Loucy (cell line): ENCODE measurements at regions not wholly inside any gene's neighbourhood (a gene's known extent, or its start where the extent isn't known, plus 50 kb on each side); places are given as distances from the start of the nearest gene placed in this dataset.

Experiments
- H2AFZ ChIP-seq: fragments of 200-600 bp; sonication (generic); 2 replicates; pipeline ENCODE4 v1.6.0; 2016; ENCODE audit warnings: antibody characterized with exemption, mild to moderate bottlenecking, low read length, moderate library complexity
- H3F3A ChIP-seq: fragments of 200-600 bp; 2 replicates; pipeline ENCODE4 v1.6.0; 2016; ENCODE audit warnings: antibody characterized with exemption, low read depth, mild to moderate bottlenecking
- H3K27me3 ChIP-seq: fragments of 200-600 bp; sonication (generic); 2 replicates; pipeline ENCODE4 v1.6.1; 2014; ENCODE audit warnings: low read length, mild to moderate bottlenecking; ENCODE audit not compliant: insufficient read depth, poor library complexity, severe bottlenecking
- H3K36me3 ChIP-seq: fragments of 200-600 bp; sonication (generic); 2 replicates; pipeline ENCODE4 v1.6.1; 2016; ENCODE audit warnings: low read length; ENCODE audit not compliant: insufficient read depth
- H3K4me1 ChIP-seq: fragments of 200-600 bp; sonication (generic); 2 replicates; pipeline ENCODE4 v1.5.1; 2014; ENCODE audit warnings: low read length, mild to moderate bottlenecking; ENCODE audit not compliant: insufficient read depth, poor library complexity, severe bottlenecking
- H3K4me2 ChIP-seq: fragments of 200-600 bp; sonication (generic); 2 replicates; pipeline ENCODE4 v1.6.0; 2014; ENCODE audit warnings: antibody characterized with exemption, low read length, low read depth, mild to moderate bottlenecking; ENCODE audit not compliant: poor library complexity, severe bottlenecking
- H3K4me3 ChIP-seq: fragments of 200-600 bp; sonication (generic); 2 replicates; pipeline ENCODE4 v1.5.1; 2014; ENCODE audit warnings: low read length, mild to moderate bottlenecking, mixed read lengths; ENCODE audit not compliant: poor library complexity, severe bottlenecking
- H3K79me2 ChIP-seq: fragments of 200-600 bp; sonication (generic); 2 replicates; pipeline ENCODE4 v1.6.1; 2014; ENCODE audit warnings: low read length; ENCODE audit not compliant: insufficient read depth
- H3K9ac ChIP-seq: fragments of 200-600 bp; sonication (generic); 2 replicates; pipeline ENCODE4 v1.6.0; 2014; ENCODE audit warnings: mild to moderate bottlenecking, low read depth, low read length, moderate library complexity; ENCODE audit not compliant: poor library complexity, severe bottlenecking
- H3K9me2 ChIP-seq: fragments of 200-600 bp; sonication (generic); replicated peaks from 2 replicates; pipeline ENCODE4 v1.6.1; 2016; ENCODE audit warnings: low read depth, low read length, mixed read lengths
- H3K9me3 ChIP-seq: fragments of 200-600 bp; sonication (generic); 2 replicates; pipeline ENCODE4 v1.6.1; 2014; ENCODE audit warnings: mild to moderate bottlenecking, antibody characterized with exemption, low read length, low read depth; ENCODE audit not compliant: insufficient read depth
- H4K20me1 ChIP-seq: fragments of 200-600 bp; sonication (generic); 2 replicates; pipeline ENCODE4 v1.6.0; 2014; ENCODE audit warnings: antibody characterized with exemption, low read length, mild to moderate bottlenecking; ENCODE audit not compliant: insufficient read depth, poor library complexity, severe bottlenecking
- CTCF ChIP-seq: fragments of 200-600 bp; sonication (generic); conservative IDR thresholded peaks from 2 replicates; pipeline ENCODE4 v1.5.1; 2014; ENCODE audit warnings: mild to moderate bottlenecking, antibody characterized with exemption, low read length
- EZH2phosphoT487 ChIP-seq: fragments of 200-600 bp; IDR thresholded peaks from 2 replicates; pipeline ENCODE4 v1.6.1; 2018; ENCODE audit warnings: antibody characterized with exemption, mild to moderate bottlenecking, moderate library complexity, borderline replicate concordance

- TF ChIP-seq CTCF: no peak
- no peak for TF ChIP-seq EZH2phosphoT487
- H3K4me3 ChIP-seq: no peak overlapping the region
- H3K9me3 ChIP-seq: no peaks in the 10 kb centered on the region
- H3K4me1 ChIP-seq: no peaks in the 10 kb centered on the region
- no peaks in the 10 kb centered on the region for H3K79me2 ChIP-seq
- H2AFZ ChIP-seq: no peak overlapping the region
- no peak overlapping the region for H3K4me2 ChIP-seq
- H3F3A ChIP-seq: no peaks in the 10 kb centered on the region
- no peaks in the 10 kb centered on the region for H3K36me3 ChIP-seq
- no peaks in the 10 kb centered on the region for H3K9me2 ChIP-seq
- no peaks in the 10 kb centered on the region for H3K27me3 ChIP-seq
- H3K9ac ChIP-seq: no peak overlapping the region
- H4K20me1 ChIP-seq: no peaks in the 10 kb centered on the region
Observed at GRCh38 chr16:5639531-5639930, 541.9 kb upstream of the EEF2KMT start.

GRCh38 chr16:5635331-5635730 is 537.7 kb upstream of the EEF2KMT start:
- H3K4me3 ChIP-seq: no peak overlapping the region
- no peaks in the 10 kb centered on the region for H4K20me1 ChIP-seq
- no peak overlapping the region for H2AFZ ChIP-seq
- TF ChIP-seq EZH2phosphoT487 (no peak), CTCF (no peak)
- H3K4me1 ChIP-seq: no peaks in the 10 kb centered on the region
- H3K79me2 ChIP-seq: no peaks in the 10 kb centered on the region
- no peak overlapping the region for H3K4me2 ChIP-seq
- H3K27me3 ChIP-seq: no peaks in the 10 kb centered on the region
- H3K9me2 ChIP-seq: no peaks in the 10 kb centered on the region
- no peaks in the 10 kb centered on the region for H3F3A ChIP-seq
- H3K9me3 ChIP-seq: no peaks in the 10 kb centered on the region
- H3K36me3 ChIP-seq: no peaks in the 10 kb centered on the region
- no peak overlapping the region for H3K9ac ChIP-seq

GRCh38 chr16:5634666-5635180 is 537.1 kb upstream of the EEF2KMT start:
- no peaks in the 10 kb centered on the region for H3K27me3 ChIP-seq
- no peaks in the 10 kb centered on the region for H3K9me3 ChIP-seq
- TF ChIP-seq CTCF (no peak), EZH2phosphoT487 (no peak)
- H2AFZ ChIP-seq: no peak overlapping the region
- no peaks in the 10 kb centered on the region for H3F3A ChIP-seq
- H3K4me2 ChIP-seq: no peak overlapping the region
- H3K4me3 ChIP-seq: no peak overlapping the region
- H4K20me1 ChIP-seq: no peaks in the 10 kb centered on the region
- no peaks in the 10 kb centered on the region for H3K79me2 ChIP-seq
- no peaks in the 10 kb centered on the region for H3K36me3 ChIP-seq
- no peaks in the 10 kb centered on the region for H3K4me1 ChIP-seq
- no peak overlapping the region for H3K9ac ChIP-seq
- H3K9me2 ChIP-seq: no peaks in the 10 kb centered on the region
